ENCODE measurements at regions not wholly inside any gene's neighbourhood (a gene's known extent, or its start where the extent isn't known, plus 50 kb on each side); places are given as distances from the start of the nearest gene placed in this dataset.

GRCh38 chr13:59546178-59546577 lies 617.5 kb downstream of the DIAPH3 start:
- DNase-seq (ENCODE audit: low read depth): no peak

- DNase-seq (ENCODE audit: low read depth): no peak
Observed at GRCh38 chr13:59547950-59548349, 615.8 kb downstream of the DIAPH3 start.

GRCh38 chr13:59562924-59563323 lies 600.8 kb downstream of the DIAPH3 start:
- no peak for DNase-seq (ENCODE audit: low read depth)

GRCh38 chr13:59566561-59566960 lies 597.2 kb downstream of the DIAPH3 start:
- no peak for DNase-seq (ENCODE audit: low read depth)

GRCh38 chr13:59568306-59568705 lies 595.4 kb downstream of the DIAPH3 start:
- DNase-seq (ENCODE audit: low read depth): no peak

GRCh38 chr13:59570204-59570603 lies 593.5 kb downstream of the DIAPH3 start:
- no peak for DNase-seq (ENCODE audit: low read depth)

GRCh38 chr13:59584101-59584500 lies 579.6 kb downstream of the DIAPH3 start:
- no peak for DNase-seq (ENCODE audit: low read depth)

- DNase-seq (ENCODE audit: low read depth): no peak
Observed at GRCh38 chr13:59584761-59585670, 578.7 kb downstream of the DIAPH3 start.

GRCh38 chr13:59587030-59587429 lies 576.7 kb downstream of the DIAPH3 start:
- DNase-seq (ENCODE audit: low read depth): no peak

GRCh38 chr13:59587971-59588716 lies 575.6 kb downstream of the DIAPH3 start:
- no peak for DNase-seq (ENCODE audit: low read depth)

- DNase-seq (ENCODE audit: low read depth): no peak
Observed at GRCh38 chr13:59588717-59589067, 575.0 kb downstream of the DIAPH3 start.

- no peak for DNase-seq (ENCODE audit: low read depth)
Observed at GRCh38 chr13:59601993-59602392, 561.7 kb downstream of the DIAPH3 start.

GRCh38 chr13:59603646-59604045 lies 560.1 kb downstream of the DIAPH3 start:
- no peak for DNase-seq (ENCODE audit: low read depth)

- no peak for DNase-seq (ENCODE audit: low read depth)
Observed at GRCh38 chr13:59607172-59607571, 556.6 kb downstream of the DIAPH3 start.

- no peak for DNase-seq (ENCODE audit: low read depth)
Observed at GRCh38 chr13:59607780-59608233, 555.9 kb downstream of the DIAPH3 start.

GRCh38 chr13:59609421-59609820 lies 554.3 kb downstream of the DIAPH3 start:
- no peak for DNase-seq (ENCODE audit: low read depth)

Measured in stimulated activated CD8-positive, alpha-beta memory T cell treated with anti-CD3 and anti-CD28 coated beads, Interleukin-12 subunit alpha, Interleukin-12 subunit beta, amount 100 ng/mL, for 1 hour (primary cell).